HG03103 (cell line): ENCODE measurements at regions not wholly inside any gene's neighbourhood (a gene's known extent, or its start where the extent isn't known, plus 50 kb on each side); places are given as distances from the start of the nearest gene placed in this dataset.
"Not testable (repeated sequence)": the region's sequence is repeated elsewhere in the genome, so short reads cannot be mapped to it uniquely, and the experiment has no call there.

Experiments used
- ATAC-seq: cut with Tn5 transposase; IDR thresholded peaks from one replicate; pipeline ENCODE4 v1.9.1; 2021; ENCODE audit warnings: low read depth; ENCODE audit not compliant: unreplicated experiment

- ATAC-seq = no peak
Measured at GRCh38 chr10:124249196-124249595, 155.8 kb upstream of the CHST15 start.

- ATAC-seq = no peak
Measured at GRCh38 chr10:124248056-124249045, 155.0 kb upstream of the CHST15 start.

- no peak for ATAC-seq
Measured at GRCh38 chr10:124245806-124246440, 152.5 kb upstream of the CHST15 start.

- no peak for ATAC-seq
Measured at GRCh38 chr10:124245191-124245590, 151.8 kb upstream of the CHST15 start.

GRCh38 chr10:124244256-124244877 is 151.0 kb upstream of the CHST15 start:
- ATAC-seq = no peak

- no peak for ATAC-seq
Measured at GRCh38 chr10:124243702-124244121, 150.3 kb upstream of the CHST15 start.

GRCh38 chr10:124242791-124243190 is 149.4 kb upstream of the CHST15 start:
- ATAC-seq = no peak

- no peak for ATAC-seq
Measured at GRCh38 chr10:124242365-124242764, 149.0 kb upstream of the CHST15 start.

GRCh38 chr10:124241510-124241909 is 148.1 kb upstream of the CHST15 start:
- ATAC-seq = not testable (repeated sequence)

- ATAC-seq = no peak
Measured at GRCh38 chr10:124240839-124241291, 147.5 kb upstream of the CHST15 start.

- no peak for ATAC-seq
Measured at GRCh38 chr10:124239696-124240095, 146.3 kb upstream of the CHST15 start.

- no peak for ATAC-seq
Measured at GRCh38 chr10:124239134-124239533, 145.7 kb upstream of the CHST15 start.

GRCh38 chr10:124238367-124238766 is 145.0 kb upstream of the CHST15 start:
- no peak for ATAC-seq

- ATAC-seq = no peak
Measured at GRCh38 chr10:124237282-124237961, 144.0 kb upstream of the CHST15 start.

- no peak for ATAC-seq
Measured at GRCh38 chr10:124236816-124237215, 143.4 kb upstream of the CHST15 start.

- ATAC-seq = no peak
Measured at GRCh38 chr10:124236136-124236535, 142.7 kb upstream of the CHST15 start.

- ATAC-seq = no peak
Measured at GRCh38 chr10:124235232-124235631, 141.8 kb upstream of the CHST15 start.

GRCh38 chr10:124233546-124234138 is 140.2 kb upstream of the CHST15 start:
- ATAC-seq = no peak

- no peak for ATAC-seq
Measured at GRCh38 chr10:124232686-124233545, 139.5 kb upstream of the CHST15 start.
